Adrenal gland (tissue), 9 donors: ENCODE measurements at regions not wholly inside any gene's neighbourhood (a gene's known extent, or its start where the extent isn't known, plus 50 kb on each side); places are given as distances from the start of the nearest gene placed in this dataset.

Experiments used
- DNase-seq, 7 donors: peaks; one replicate each; pipeline ENCODE4 v3.0.0-alpha.2; 2019 to 2020
- H3K27ac ChIP-seq, 5 donors: fragments of 200-600 bp; sonication (generic) in 4 of 5; 1 replicate in 3 of 5; 2 replicates in 2 of 5; pipeline versions ENCODE4 v1.5.1 to v1.8.0; 2016 to 2020; ENCODE audit warnings: mild to moderate bottlenecking in 1 of 5
- H3K27me3 ChIP-seq: fragments of 200-600 bp; 2 replicates; pipeline ENCODE4 v1.8.0; 2021
- H3K36me3 ChIP-seq, 2 donors: fragments of 200-600 bp; replicated peaks in 1 of 2; 1 replicate in 1 of 2; 2 replicates in 1 of 2; pipeline versions ENCODE4 v1.5.1 to v1.8.0; 2018 to 2022
- H3K4me1 ChIP-seq, 2 donors: fragments of 200-600 bp; replicated peaks in 1 of 2; 1 replicate in 1 of 2; 2 replicates in 1 of 2; pipeline versions ENCODE4 v1.5.1 to v1.8.0; 2018 to 2021
- H3K4me3 ChIP-seq, 4 donors: fragments of 200-600 bp; sonication (generic) in 3 of 4; one replicate each; pipeline ENCODE4 v1.5.1; 2016 to 2018
- H3K9me3 ChIP-seq, 3 donors: fragments of 200-600 bp; sonication (generic) in 1 of 3; replicated peaks in 1 of 3; 1 replicate in 2 of 3; 2 replicates in 1 of 3; pipeline versions ENCODE4 v1.5.1 to v1.8.0; 2016 to 2021
- POLR2A ChIP-seq, 2 donors: fragments of 450-650 bp; IDR thresholded peaks; one replicate each; pipeline ENCODE4 v1.6.1; 2017; ENCODE audit warnings: antibody characterized with exemption in 2 of 2, mild to moderate bottlenecking in 2 of 2, moderate library complexity in 1 of 2
- WGBS, 4 donors: extraction: QIAGEN DNeasy Blood & Tissue Kit in 2 of 4; methylation state at CpG; one replicate each; pipeline versions ENCODE4 v1.1.5 to v1.1.7; 2013 to 2017; 5-methylcytosine and 5-hydroxymethylcytosine counted together
- intact Hi-C, 2 donors: fragments of 100-400 bp; cut with DNase I; formaldehyde crosslinking; loops; one replicate each; pipeline versions ENCODE4 v1.14.1 to v1.15.0; 2022 to 2023
- TF ChIP-seq, protein P1 (sequence below), 6 experiments: fragments of 450-650 bp in 4 of 6; fragments of 200-600 bp in 2 of 6; sonication (generic) in 1 of 6; IDR thresholded peaks; 1 replicate in 5 of 6; 2 replicates in 1 of 6; pipeline versions ENCODE4 v1.5.1 to v1.8.0; 2016 to 2021; ENCODE audit warnings: antibody characterized with exemption in 6 of 6, mild to moderate bottlenecking in 2 of 6, moderate library complexity in 1 of 6
- donor health status: healthy with polysubstance abuse.
- donor health status: Bipolar disorder and iron deficiency.
- donor health status: DM: yes; HTN: yes; CAD: no.
- donor health status: DM: no; HTN: no; CAD: no.
- donor health status: DM: no; HTN: no; CAD: no.

DNA sequence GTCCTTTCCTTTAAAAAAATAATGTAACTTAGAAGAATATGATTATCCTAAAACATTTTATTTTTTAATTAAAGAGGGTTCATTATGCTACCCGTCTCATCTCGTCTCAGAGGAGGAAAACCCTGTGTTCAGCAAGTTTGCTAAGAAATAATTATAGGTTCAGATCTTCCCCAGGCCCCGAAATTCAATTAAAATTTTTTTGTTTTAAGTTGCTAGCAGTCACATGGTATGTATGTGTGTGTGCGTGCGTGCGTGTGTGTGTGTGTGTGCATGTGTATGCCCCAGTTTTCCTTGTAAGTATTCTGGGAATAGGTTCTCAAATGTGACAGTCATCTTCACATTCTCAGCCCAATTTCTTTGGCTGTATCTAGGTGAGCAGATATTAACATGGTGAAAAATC is 86.6 kb upstream of the HOXC13 start:
- H3K36me3 ChIP-seq = no peaks in the 10 kb centered on the region
- no peaks in the 10 kb centered on the region for H3K4me1 ChIP-seq
- intact Hi-C loops = no loop called here
- WGBS, 4 donors = 71 to 82% (median 72%) methylated on average over 6 of the region's 6 CpGs
- no peak overlapping the region for H3K4me3 ChIP-seq
- H3K9me3 ChIP-seq = no peaks in the 10 kb centered on the region
- H3K27me3 ChIP-seq = peaks cover 20% of the 10 kb centered on the region
- no peak overlapping the region for H3K27ac ChIP-seq
- TF ChIP-seq, protein P1, sequence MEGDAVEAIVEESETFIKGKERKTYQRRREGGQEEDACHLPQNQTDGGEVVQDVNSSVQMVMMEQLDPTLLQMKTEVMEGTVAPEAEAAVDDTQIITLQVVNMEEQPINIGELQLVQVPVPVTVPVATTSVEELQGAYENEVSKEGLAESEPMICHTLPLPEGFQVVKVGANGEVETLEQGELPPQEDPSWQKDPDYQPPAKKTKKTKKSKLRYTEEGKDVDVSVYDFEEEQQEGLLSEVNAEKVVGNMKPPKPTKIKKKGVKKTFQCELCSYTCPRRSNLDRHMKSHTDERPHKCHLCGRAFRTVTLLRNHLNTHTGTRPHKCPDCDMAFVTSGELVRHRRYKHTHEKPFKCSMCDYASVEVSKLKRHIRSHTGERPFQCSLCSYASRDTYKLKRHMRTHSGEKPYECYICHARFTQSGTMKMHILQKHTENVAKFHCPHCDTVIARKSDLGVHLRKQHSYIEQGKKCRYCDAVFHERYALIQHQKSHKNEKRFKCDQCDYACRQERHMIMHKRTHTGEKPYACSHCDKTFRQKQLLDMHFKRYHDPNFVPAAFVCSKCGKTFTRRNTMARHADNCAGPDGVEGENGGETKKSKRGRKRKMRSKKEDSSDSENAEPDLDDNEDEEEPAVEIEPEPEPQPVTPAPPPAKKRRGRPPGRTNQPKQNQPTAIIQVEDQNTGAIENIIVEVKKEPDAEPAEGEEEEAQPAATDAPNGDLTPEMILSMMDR (IDR thresholded peaks at IDR 0.05) = no peak
- no peak for DNase-seq

DNA sequence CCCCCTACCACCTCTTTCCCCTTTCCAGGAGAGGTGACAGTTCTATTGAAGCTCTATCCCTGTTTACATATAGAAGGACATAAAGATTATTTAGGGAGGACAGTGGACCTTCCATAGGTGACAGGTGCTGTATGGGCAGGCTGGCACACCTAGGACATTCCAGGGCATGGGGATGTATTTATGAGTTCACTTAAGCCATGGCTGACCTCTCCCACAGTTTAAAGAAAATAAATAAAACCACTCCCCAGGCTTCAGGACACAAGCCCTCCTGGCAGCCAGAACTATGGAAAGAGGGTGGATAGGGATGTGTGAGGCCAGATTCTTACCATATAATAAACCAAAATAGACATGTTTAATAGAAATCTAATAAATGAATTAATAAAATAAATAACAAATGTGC is 85.6 kb upstream of the HOXC13 start:
- peaks cover 20% of the 10 kb centered on the region for H3K27me3 ChIP-seq
- H3K4me1 ChIP-seq = no peaks in the 10 kb centered on the region
- H3K27ac ChIP-seq = no peak overlapping the region
- no peaks in the 10 kb centered on the region for H3K36me3 ChIP-seq
- intact Hi-C loops = no loop called here
- no peak for TF ChIP-seq POLR2A (IDR thresholded peaks at IDR 0.05)
- TF ChIP-seq, protein P1 (IDR thresholded peaks at IDR 0.05) = no peak
- H3K9me3 ChIP-seq = no peaks in the 10 kb centered on the region
- DNase-seq = no peak
- no peak overlapping the region for H3K4me3 ChIP-seq

DNA sequence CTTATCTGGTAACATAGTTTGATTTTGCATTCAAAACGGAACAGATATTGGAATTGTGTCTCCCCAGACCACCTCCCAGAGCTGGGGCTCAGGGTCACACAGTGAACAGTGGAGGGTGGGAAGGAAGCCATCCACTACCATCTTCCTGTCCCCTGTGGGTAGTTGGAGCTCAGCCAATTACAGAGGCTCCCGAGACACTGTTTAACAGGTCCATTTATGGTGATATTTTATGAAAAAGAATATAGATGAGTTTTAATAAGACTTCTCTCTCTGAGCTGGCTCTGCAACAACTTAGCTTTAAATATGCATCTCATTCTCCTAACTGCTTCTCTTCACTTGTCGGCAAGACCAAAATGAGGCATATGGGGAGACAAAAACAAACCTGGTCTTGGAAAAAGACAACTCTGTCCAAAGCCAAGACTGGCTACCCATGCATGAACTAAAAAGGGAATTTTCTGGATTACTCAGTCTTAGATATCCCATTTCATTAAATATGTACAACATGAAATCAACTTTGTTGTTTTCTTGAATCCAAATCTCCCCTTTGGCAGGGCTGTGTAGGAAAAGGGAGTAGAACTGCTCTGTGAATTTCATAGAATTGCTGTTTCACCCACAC is 83.8 kb upstream of the HOXC13 start:
- Histone ChIP-seq H3K4me1 (no peaks in the 10 kb centered on the region), H3K4me3 (no peak overlapping the region), H3K27me3 (peaks cover 28% of the 10 kb centered on the region), H3K9me3 (no peaks in the 10 kb centered on the region), H3K36me3 (no peaks in the 10 kb centered on the region), H3K27ac (no peak overlapping the region)
- intact Hi-C loops = no loop called here
- 55 to 70% (median 63%) methylated on average over 3 of the region's 3 CpGs for WGBS, 4 donors
- DNase-seq = no peak
- TF ChIP-seq, protein P1 (IDR thresholded peaks at IDR 0.05) = no peak
- TF ChIP-seq POLR2A (IDR thresholded peaks at IDR 0.05) = no peak

DNA sequence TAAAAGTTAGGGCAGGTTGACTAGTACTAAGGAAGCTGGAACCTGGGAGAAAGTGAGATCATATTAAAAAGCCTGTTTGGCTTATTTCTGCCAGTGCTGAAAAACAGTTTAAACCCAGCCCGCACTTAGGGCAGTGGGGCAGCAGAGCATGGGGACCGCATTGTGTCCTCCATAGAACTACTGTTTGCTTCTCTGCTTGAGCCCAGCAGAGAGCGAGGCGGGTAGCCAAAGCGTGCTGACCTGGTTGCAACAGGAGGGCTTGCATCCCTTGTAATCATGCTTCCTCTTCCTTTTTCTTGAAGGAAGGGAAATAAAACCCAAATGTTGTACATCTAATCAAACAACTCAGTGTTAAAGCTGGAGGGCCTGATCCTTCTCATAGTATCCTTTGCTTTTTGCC is 82.5 kb upstream of the HOXC13 start:
- H3K36me3 ChIP-seq = no peaks in the 10 kb centered on the region
- H3K27me3 ChIP-seq = peaks cover 29% of the 10 kb centered on the region
- DNase-seq = no peak
- no peak overlapping the region for H3K4me3 ChIP-seq
- H3K4me1 ChIP-seq = no peaks in the 10 kb centered on the region
- no peaks in the 10 kb centered on the region for H3K9me3 ChIP-seq
- H3K27ac ChIP-seq = no peak overlapping the region
- TF ChIP-seq, protein P1 (IDR thresholded peaks at IDR 0.05) = no peak
- no peak for TF ChIP-seq POLR2A (IDR thresholded peaks at IDR 0.05)
- WGBS, 4 donors = 70 to 87% (median 85%) methylated on average over 5 of the region's 5 CpGs
- intact Hi-C loops = no loop called here
